NCI-H2227 (cell line): ENCODE measurements at regions not wholly inside any gene's neighbourhood (a gene's known extent, or its start where the extent isn't known, plus 50 kb on each side); places are given as distances from the start of the nearest gene placed in this dataset.

Source experiments
- DNase-seq: peaks from one replicate; lab custom pipeline; 2025; ENCODE audit not compliant: unreplicated experiment; lab: John Stamatoyannopoulos, UW

DNA sequence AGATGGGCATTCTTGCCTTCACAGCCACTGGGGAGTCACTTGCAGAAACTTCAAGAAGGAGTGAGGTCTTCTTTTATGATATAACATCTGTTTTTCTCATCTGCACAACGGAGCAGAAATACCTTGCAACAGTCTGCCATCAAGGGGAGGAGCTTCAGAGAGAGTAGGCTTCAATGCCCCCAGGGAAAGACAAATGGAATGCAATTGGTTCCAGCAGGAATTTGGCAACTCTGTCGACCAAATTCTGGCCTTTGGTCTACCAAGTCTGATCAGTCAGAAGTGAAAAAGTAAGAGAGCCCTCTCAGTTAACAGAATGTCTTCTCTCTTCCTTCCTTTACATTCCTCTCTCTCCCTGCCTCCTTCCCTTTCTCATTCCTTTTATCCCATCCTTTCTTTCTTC, 229.3 kb downstream of the IDS start:
- DNase-seq, result no peak

DNA sequence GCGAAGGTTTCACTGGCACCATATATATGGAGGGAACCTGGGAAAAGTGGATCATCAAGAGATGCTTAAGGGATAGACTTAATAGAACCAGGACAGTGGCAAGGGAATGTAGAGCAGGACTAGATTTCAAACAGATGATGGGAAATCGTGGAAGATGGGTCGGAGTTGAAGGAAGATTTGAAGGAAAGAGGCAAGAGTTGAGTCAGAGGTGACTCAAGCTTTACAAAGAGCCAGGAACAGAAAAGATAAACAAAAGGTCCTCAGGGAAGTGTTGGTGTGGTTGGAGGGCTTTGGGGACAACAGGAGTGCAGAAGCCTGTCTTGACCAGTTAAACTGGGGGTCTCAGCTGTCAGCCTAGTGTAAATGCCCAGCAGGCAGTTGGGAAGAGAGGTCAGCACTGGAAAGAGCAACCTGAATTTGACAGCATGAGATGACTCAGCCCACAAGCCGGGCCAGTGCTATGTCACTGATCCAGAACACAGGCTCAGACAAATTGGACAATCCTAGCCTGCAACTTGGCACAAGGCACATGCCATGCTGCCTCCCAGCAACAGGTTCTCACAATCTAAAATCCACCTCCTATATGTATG, 230.5 kb downstream of the IDS start:
- DNase-seq, result no peak

DNA sequence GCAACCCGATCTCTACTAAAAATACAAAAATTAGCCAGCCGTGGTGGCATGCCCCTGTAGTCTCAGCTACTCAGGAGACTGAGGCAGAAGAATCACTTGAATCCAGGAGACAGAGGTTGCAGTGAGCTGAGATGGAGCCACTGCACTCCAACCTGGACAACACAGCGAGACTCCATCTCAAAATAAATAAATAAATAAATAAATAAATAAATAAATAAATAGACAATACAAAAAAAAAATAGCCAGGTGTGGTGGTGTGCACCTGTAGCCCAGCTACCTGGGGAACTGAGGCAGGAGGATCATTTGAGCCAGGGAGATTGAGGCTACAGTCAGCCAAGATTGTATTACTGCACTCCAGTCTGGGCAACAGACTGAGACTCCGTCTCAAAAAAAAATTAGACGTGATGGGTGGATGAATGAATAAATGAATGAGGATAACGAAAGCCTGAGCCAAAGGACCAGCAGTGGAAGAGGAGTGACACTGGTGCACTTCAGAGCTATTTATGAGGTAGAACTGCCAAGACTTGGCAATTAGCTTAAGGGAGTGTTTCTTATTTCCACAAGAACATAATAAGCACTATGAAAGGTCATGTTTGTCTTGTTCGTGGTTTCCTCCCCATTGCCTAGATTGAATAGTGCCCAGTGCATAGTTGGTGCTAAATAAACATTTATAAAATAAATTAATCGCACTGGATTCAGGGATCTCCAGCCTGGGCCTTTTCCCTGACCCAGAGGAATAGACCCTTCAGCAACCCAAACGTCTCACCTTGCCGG, 232.2 kb downstream of the IDS start:
- DNase-seq, result no peak

GRCh38 chrX:149267878-149268813, 237.0 kb downstream of the IDS start:
- DNase-seq, result no peak

GRCh38 chrX:149262086-149262485, 243.0 kb downstream of the IDS start:
- DNase-seq, result no peak

DNA sequence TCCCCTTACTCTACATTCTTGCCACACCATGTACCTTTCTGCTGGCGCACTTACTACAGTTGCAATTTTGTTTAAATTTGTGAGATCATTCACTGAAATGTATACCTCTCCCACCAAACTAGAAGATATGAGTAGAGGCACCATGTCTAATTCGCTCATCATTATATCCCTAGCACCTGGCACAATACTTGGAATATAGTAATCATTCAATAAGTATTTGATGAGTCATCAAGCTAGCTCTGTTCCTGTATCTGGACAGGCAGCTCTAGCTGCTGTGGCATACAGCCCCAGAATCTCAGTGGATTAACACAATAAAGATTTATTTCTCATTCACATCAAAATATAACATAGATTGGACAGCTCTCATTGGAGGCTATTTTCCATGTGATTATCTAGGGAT, 245.9 kb downstream of the IDS start:
- no peak for DNase-seq

DNA sequence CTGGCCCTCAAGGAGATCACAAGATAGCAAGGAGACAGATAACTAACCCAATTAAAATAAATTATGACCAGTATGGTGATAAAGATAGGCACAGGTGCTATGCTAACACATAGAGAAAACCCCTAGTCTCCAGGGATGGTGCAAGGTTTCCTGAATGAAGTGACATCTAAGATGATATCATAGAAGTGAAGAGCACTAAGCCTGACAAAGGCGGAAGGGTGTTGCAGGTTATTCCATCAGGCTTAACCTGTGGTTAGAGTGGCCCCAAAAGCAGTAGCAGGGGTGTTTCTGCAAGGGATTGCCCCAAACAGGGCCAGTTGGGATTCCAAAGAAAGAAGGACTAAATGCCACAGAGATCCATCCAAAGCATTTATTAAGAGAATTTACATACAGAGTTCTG, 249.2 kb downstream of the IDS start:
- DNase-seq, result no peak

DNA sequence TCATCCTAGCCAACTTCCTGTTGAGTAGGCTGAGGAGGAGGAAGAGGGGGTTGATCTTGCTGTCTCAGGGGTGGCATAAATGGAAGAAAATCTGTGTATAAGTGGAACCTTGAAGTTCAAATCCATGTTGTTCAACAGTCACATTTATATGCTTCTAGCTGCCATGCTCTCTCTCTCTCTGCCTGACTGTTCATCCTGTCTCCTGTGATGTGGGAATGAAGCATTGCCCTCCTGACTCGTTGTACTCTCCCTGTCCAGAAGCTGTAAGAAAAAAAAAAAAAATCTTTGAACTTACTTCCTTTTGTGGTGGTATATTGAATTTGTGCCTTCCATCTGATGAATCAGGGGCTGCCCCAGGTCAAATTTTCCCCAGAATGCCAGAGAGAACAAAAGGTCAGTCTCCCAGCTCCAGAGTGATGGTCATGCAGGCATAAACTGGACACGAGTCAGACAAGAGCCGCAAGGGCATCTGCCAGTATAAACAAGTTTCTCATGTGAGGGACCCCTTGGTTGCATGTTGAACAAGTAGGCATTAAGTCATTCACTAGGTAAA, 257.0 kb downstream of the IDS start:
- DNase-seq, result no peak

DNA sequence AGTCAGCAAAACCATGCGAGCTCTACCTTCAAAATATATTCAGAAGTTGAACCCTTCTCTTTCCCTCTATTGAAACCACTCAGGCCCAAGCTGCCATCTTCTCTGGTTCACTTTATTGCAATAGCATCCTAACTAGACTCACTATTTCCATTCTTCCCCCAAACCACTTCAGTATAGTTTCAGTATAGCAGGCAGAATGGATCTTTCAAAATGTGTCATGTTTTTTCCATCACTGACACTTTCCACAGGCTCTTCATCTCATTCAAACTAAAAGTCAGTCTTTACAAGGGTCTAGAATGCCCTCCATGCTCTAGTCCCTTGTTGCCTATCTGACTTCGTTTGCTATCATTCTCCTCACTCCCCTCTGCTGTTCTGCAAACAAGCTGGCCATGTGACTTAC, 274.4 kb downstream of the IDS start:
- DNase-seq, result no peak

DNA sequence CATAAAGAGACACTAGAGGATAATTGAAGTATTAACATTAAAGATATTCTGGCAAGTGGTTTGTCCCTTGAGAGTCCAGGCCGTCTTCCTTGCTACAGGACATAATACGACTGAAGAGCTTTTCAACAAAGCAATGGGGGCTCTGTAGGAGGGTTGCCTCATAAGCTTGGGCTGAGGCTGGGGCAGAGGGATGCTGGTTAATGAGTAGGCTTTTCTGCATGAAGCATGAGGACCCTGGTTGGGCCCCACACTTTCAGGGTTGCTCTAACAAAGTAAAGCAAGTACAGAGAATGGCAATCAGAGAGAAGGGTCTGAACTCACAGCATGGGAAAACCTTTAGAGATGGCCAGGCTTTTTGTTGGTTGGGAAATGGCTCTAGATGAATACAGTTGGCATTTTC, 281.3 kb downstream of the IDS start:
- no peak for DNase-seq

DNA sequence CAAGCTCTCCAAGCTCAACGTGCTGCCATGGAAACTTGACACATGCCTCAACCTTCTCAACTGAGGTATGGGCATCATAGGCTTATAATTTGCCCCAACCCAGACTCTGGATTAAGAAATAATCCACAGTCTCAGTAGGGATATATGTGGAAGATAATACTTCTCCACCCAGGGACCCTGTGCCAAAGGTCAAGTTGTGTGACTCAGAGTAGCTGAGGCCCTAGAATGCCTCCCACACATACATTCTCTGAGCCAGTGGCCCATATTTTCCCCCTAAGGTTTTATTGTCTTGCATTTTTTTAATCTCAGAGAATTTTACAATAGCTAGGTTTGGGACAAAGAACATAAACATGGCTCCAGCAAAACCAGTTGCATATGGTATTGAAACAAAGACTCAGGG, 283.1 kb downstream of the IDS start:
- DNase-seq, result no peak

DNA sequence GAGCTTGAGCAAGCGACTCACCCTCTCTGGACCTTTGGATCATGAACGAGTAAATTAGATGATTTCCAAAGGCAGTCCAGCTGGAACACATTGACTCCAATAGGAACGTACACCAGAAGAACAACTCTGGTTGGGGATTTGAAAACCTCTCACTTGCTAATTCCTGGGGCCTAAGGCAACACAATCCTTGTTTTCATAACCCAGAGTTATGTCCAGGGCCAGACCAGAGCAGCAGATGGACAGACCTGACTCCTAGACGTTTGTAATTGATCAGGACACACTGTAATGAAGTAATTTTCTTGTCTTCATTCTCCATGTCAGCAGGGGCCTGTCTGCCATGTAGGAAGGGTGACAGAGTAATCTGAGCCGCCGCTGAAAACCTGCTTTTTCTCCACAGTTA, 283.9 kb downstream of the IDS start:
- DNase-seq, result no peak

- no peak for DNase-seq
These were observed 291.8 kb downstream of the IDS start for GRCh38 chrX:149213264-149213663.

- no peak for DNase-seq
These were observed 296.8 kb downstream of the IDS start for GRCh38 chrX:149208307-149208706.

DNA sequence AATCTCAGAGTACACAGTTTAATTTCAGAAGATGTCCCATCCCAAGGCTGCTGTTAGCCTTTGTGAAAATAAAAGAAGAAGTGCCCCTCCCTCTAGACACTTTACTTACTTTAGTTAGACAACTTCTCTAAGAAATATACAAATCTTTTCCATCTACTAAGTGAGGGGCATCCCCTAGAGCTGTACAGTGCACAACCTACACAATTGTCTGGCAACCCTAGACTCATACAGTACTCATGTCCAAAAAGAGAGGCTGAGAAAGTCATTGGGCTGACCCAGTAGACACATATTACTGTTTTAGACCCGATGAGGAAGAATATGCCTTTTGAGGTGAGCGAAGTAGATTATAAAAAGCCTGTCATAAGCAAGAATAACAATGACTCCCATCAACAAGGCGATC, 297.6 kb downstream of the IDS start:
- no peak for DNase-seq

GRCh38 chrX:149205937-149206336, 299.2 kb downstream of the IDS start:
- DNase-seq, result no peak

DNA sequence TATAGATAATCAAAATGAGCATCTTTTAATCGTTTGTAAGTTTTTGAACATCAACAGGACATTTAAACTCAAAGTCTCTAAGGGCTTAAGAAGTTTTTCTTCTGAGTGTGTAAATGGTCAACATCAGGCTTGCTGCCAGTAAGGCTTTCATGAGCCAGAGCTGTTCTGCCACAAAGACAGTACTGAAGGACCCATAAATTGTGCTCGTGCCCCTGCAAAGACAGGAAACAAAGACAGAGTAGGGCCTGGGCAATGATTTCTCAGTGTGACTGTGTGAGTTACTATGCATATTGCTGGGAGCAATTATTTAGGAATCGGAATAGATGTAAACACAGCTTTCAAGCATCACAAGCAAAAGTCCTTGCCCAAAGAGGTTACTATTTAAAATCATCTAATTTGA, 300.0 kb downstream of the IDS start:
- no peak for DNase-seq

DNA sequence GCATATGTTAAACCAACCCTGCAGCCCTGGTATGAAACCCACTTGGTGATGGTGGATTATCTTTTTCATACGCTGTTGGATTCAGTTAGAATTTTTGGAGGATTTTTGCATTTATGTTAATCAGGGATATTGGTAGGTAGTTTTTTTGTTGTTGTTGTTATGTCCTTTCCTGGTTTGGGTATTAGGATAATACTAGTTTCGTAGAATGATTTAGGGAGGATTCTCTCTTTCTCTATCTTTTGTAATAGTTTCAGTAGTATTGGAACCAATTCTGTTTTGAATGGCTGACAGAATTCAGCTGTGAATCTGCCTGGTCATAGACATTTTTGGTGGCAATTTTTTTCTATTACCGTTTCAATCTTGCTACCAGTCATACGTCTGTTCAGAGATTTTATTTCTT, 305.4 kb downstream of the IDS start:
- DNase-seq, result no peak

DNA sequence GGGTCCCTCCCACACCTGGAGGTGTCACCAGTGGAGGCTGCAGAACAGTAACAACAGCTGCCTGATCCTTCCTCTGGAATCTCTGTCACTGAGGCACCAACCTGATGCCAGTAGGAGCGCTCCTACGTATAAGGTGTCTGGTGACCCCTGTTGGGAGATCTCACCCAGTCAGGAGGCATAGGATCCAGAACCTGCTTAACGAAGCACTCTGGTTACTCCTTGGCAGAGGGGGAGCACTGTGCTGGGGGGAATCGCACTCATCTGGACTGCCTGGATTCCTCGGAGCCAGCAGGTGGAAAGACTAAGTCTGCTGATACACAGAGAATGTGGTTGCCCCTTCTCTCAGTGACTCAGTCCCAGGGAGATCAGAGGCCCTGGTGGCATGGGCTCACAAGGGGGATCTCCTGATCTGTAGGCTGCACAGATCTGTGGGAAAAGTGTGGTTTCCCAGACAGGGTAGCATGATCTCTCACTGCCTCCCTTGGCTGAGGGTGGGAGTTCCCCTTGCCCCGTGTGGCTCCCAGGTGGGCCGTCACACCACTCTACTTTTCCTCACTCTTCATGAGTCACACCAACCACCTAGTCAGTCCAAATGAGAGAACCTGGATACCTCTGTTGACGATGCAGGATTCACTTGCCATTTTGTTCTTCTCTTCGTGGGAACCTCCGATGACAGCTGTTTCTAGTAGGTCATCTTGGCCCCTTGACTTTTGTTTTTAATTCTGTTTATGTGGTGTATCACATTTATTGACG, 305.9 kb downstream of the IDS start:
- no peak for DNase-seq

- DNase-seq, result no peak
These were observed 320.0 kb downstream of the IDS start for GRCh38 chrX:149185087-149185486.
